Activated CD4-positive, alpha-beta T cell treated with anti-CD3 and anti-CD28 coated beads, Interleukin-2, amount 50 U/mL, for 4 hours (primary cell): ENCODE measurements at regions not wholly inside any gene's neighbourhood (a gene's known extent, or its start where the extent isn't known, plus 50 kb on each side); places are given as distances from the start of the nearest gene placed in this dataset.
"Not testable (repeated sequence)": the region's sequence is repeated elsewhere in the genome, so short reads cannot be mapped to it uniquely, and the experiment has no call there.

Experiments used
- DNase-seq, 2 experiments: peaks; one replicate each; pipeline ENCODE4 v3.0.0-alpha.2; 2020

DNA sequence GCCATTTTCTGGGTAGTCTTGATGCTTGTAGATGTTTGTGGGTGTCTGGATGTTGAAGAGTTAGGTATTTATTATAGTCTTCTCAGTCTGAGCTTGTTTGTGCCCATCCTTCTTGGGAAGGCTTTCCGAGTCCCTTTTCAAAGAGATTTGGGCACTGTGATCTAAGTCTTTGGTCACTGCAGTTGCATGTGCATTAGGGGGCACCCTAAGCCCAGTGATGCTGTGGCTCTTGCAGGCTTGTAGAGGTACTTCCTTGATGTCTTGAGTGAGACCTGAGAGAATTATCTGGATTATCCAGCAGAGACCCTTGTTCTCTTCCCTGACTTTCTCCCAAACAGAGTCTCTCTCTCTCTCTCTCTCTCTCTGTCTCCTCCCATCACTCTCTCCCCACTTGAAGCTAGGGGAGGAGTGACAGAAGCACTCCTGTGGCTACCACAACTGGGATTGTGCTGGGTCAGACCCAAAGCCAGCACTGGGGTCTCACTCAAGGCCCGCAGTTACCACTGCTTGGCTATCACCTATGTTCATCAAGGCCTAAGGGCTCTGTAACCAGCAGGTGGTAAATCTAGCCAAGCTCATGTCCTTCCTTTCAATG lies 68.5 kb downstream of the TMCO5A start:
- DNase-seq, result no peak

DNA sequence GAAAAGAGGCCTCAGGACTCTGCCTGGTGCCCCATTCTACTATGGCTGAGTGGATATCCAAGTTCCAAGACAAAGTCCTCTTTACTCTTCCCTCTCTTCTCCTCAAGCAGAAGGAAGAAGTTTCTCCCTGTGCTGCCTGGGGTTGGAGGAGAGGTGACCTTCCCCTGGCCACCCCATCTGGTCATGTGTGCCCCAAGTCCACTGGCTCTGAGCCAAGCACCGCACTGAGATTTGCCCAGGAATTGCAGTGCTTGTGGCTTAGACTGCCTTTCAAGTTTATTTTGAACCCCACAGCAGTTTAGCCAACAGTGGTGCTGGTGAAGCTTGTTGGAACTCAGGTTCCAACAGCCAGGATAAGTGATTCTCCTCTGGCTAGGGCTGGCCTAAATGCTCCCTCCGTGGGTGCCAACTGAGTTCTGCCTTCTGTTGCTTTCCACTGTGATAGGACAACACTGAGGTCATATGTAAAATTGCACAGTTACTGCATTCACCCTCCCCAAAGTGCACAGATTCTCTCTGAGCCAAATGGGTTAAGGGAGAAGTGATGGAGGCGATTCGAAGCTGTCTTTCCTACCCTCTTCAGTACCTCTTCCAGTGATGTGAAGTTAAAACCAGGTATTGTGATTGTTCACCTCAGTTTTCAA lies 69.9 kb downstream of the TMCO5A start:
- no peak for DNase-seq

DNA sequence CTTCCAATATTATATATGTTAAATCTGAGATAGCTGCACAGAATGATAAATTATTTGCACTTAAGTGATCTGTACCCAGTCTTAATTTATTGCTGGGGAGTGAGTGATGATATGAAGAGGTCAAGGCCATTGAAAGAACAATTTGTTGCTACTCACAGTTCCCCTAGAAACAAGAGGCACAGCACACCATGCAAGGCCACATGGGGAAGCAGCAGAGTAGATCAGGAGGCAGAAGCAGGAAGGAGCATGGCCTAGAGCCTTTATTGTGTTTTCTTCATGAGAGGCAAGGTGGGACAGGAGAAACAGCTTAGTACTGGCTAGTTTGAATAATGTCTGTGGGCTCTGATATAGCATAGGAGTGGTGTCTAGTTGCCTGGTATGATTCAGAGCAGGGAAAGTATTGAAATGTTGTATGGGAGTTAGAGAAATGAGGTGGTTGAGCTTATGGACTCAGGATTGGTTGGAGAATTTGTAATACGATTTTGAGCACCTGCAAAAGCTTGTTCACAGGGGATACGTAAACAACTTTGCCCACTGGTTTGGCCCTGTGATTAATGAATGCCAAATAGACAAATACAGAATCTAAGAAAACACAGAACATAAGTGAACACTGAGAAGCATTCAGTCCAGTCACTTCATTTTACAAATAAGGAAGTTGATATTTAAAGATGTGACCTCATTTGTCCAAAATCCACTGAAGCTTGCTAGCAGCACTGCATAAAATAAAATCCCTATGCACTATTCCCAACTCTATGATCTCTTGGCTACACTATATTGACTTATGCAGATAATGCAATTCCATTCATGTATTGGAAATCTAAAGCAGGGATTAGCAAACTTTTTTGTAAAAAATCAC lies 71.7 kb downstream of the TMCO5A start:
- no peak for DNase-seq

DNA sequence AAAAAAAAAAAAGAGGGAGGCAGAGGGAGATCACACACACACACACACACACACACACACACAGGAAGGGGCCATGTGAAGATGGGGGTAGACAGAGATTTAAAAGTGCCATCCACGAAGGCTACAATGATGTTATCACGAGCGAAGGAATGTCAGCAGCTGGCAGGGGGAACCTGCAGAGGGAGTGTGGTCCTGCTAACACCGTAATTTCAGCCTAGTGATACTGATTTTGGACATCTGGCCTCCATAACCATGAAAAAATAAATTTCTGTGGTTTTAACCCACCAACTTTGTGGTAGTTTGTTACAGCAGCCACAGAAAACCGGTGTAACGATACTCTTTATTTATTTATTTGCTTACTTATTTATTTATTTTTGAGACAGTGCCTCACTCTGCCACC lies 76.0 kb downstream of the TMCO5A start:
- no peak for DNase-seq

DNA sequence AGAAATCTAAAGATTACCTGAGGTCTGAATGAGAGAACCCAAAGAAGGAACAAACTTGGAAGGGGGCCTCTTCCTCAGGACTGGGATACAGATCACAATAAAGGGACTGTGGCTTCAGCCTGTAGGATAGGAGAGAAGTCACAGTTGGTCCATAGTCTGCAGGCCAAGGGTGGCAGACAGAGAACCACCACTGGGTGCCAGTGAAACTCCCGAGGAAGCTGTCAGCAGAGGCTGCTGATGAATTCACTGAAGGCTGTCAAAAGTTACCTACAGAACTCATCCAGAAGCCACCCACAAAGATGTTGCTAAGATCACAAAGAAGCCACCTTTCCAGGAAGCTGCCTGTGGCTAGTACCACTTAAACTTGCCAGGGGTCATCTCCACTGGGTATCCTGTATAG lies 78.5 kb downstream of the TMCO5A start:
- DNase-seq, result no peak

DNA sequence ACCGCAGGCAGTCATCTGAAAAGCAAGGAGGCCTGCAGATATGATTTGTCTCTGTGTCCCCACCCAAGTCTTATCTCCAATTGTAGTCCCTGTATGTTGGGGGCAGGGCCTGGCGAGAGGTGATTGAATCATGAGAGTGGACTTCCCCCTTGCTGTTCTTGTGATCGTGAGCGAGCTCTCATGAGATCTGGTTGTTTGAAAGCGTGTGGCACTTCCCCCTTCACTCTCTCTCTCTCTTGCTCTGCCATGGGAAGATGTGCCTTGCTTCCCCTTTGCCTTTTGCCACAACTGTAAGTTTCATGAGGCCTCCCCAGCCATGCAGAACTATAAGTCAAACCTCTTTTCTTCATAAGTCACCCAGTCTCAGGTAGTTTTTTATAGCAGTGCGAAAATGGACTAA lies 83.3 kb downstream of the TMCO5A start:
- no peak for DNase-seq

DNA sequence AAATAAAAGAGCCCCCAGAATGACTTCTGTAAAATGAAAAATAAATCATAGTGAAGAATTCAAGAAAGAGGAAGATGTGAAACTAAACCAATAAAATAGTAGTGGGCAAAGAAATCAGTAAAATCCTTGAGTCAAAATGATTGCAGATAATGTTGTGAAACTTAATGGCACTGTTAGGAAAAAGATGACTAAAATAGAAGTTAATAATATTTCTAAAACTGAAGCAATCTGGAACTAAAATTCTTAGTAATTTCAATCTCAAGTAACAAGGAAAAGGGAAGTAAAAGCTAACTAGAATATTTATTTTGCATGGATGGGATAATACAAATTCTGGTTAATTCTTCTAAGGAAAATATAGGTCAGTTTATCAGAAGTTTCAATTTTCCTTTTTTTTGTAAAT lies 84.6 kb downstream of the TMCO5A start:
- no peak for DNase-seq

DNA sequence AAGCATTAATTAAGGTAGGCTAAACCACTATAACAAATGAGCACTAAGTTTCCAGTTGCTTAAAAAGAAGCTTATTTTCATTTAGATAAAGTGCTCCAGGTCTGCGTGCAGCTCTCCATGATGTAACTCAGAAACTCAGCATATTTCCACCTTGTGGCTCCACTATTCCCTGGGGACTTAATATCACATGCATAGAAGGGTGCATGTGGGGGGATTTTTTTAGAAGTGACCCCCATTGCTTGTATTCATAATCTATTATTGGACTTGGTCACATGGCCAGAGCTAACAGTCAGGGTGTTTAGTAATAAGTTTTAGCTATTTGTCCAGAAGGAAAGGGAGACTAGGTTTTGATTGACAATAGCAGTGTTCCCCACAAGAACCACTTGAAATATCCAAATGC lies 86.8 kb downstream of the TMCO5A start:
- no peak for DNase-seq

DNA sequence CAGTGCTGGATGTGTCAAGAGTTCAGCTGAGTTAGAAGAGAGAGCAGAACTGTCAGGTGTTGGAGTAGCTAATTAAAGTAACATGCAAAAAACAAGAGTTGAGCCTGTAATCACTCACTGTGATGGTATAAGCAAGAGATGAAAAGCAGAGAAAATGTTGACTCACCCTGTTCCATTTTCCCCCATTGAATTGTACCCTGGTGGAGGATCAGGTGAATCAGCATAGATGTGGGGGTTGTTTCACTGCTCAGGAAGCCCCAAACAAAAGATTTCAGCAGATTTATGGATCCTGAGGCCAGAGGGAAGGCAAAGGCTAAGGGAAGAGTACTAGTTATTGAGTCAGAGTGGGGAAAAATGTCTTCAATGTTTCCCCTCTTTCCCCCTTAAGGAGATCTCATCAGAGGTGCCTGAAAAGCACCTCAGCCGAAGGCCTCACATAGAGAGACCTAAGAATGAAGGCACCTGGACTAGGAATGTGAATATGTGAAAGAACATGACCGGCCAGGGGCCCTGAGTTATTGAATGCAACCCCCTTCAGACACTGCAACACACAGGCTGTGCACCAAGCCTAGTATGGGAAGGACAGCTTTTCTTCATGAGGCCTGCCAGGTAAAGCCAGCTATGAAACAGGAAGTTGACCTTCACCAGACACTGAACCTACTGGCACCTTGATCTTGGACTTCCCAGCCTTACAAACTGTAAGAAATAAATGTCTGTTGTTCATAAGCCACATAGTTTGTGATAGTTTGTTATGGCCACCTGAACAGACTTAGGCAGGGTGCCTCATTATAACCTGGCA lies 90.1 kb downstream of the TMCO5A start:
- no peak for DNase-seq

DNA sequence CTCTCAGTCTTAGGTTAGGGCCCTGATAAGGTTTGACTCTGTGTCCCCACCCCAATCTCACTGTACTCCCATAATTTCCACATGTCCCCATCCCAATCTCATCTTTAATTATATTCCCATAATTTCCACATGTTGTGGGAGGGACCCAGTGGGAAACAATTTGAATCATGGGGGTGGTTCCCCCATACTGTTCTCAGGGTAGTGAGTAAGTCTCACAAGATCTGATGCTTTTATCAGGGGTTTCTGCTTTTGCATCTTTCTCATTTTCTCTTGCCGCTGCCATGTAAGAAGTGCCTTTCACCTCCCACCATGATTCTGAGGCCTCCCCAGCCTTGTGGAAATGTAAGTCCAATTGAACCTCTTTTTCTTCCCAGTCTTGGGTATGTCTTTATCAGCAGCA lies 91.2 kb downstream of the TMCO5A start:
- not testable (repeated sequence) for DNase-seq

DNA sequence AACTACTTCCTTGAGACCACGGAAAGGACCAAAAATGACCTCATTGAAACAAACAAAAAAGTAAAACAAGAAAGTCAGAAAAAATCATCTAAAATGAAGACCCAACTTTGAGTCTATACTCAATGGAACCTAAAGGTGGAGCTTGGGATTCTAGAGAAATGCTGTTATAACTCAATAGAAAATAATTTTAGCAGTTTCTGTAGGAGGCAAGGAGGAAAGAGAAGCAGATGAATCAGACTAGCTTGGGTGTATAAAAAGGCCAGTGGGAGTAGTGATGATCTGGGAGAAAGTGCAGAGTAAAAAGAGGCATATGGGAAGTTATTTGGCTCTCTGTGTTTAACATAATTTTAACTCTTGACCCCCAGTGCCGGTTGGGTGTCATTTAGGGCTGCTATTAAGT lies 94.4 kb downstream of the TMCO5A start:
- no peak for DNase-seq

DNA sequence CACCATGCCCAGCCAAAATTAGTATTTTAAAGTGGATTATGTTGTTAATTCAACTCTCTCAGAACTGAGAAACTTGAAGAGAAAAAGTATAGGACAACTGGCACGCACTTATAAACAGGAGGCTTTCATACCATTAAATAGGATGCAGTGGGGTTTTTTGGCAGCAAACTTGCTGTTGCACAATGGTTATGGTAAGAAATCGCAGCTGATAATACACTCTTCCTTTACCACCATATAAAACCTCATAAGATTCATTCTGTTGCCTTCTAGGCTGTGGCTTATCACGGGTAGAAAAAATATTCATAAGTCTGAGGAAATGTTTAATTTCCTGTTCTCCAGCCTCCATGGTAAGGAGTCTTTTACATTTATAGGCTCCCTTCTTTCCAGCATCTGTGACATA lies 95.3 kb downstream of the TMCO5A start:
- no peak for DNase-seq

DNA sequence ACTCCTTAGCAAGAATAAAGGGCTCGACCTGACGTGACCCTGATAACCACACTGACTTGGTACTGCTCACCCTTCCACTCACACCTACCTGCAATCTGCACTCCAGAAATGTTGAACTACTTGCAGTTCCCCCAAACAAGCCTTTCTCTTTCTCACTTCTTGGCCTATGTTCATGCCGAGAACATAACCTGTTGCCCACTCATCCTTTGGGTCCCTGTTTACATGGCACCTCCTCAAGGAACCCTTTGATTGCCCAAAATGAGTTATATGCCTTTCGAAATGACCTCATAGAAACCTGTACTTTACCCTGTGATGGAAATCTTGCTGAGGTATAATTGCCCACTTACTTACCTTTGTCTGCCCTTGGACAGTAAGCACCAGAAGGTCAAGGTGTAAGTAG lies 96.2 kb downstream of the TMCO5A start:
- no peak for DNase-seq

DNA sequence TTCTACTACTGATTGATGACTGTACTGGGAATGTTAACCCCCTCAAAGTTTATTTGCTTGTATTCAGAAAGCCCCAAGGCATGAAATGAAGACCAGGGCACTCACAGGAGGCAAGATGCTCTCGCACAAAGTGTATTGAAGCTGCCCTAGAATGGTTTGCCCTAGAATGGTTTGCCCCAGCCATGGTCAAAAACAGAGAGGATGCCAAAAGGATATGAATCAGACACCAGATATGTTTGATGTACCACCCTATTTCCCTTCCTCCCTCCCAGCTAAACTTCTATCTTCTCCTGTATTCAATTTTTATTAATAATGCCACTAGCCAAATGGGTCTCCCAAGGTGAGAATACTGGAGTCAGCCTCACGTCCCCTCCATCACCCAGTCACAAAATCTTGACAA lies 101.3 kb downstream of the TMCO5A start:
- no peak for DNase-seq

DNA sequence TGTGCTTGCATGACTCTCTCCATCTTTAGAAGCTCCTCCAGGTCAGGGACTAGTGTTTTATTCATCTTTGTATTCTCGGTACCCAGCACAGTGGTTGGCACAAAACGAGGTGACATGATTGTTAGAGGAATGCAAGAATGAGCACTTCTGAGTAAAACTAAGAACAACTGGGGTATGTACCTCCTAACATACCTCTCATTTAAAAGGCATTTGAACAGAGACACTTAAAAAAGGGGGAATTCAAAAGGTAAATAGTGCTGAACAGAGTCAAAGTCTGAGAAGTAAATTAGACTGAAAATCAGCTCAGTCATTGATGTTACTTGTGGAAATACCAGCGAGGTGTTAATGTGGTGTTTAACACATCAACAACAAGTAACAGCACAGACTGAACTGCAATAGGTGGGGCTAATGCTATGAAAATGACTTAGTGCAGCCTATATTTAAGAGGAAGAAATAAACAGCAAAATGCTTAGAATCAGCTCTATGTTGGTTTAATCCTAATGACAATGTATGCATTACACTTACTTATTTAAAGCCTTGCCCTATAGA lies 102.4 kb downstream of the TMCO5A start:
- DNase-seq, result no peak

DNA sequence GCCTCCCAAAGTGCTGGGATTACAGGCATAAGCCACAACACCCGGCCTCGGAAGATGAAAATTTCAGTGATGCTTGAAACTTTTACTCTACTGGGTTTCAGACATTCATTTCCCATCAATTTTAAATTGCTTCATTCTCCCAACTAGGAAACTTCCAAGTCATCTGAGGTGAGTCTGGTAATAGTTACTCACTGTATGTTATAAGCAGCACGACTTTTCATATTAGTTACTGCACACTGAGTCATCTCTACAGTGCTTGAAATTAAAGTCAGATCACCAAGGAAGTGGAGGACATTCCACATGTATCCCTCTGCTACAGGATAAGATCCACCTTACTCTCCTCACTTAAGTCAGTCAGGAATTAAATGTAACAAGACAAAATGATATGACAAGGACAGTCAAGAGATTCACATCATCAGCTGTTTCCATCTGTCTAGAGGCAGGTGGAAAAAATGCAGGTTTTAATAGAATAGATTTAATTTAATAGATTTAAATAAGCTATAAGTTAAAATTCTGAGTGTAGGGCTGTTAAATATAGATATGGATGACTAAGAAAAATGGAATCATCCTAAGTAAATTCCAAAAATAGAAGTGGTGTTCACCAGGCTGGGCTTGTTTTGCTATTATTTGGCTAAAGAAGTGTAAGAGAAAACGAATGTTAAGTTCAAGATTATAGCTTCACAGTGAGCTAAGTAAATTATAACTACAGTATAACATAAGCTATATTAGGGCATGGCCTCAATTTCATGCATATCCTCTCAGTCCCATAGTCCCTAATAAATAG lies 104.4 kb downstream of the TMCO5A start:
- DNase-seq, result no peak

DNA sequence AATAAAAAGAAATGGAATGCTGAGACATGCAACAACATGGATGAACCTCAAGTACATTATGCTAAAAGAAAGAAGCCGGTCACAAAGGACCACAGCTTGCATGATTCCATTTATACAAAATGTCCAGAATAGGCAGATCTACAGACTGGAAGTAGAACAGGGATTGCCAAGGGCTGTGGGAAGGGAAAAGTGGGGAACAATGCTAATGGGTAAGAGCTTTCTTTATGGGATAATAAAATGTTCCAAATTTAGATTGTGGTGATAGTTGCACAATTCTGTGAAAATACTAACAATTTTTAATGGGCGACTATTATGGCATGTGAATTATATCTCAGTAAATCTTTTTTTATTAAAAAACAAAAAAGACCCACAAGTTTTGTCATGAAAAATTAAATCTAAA lies 106.2 kb downstream of the TMCO5A start:
- DNase-seq, result no peak

DNA sequence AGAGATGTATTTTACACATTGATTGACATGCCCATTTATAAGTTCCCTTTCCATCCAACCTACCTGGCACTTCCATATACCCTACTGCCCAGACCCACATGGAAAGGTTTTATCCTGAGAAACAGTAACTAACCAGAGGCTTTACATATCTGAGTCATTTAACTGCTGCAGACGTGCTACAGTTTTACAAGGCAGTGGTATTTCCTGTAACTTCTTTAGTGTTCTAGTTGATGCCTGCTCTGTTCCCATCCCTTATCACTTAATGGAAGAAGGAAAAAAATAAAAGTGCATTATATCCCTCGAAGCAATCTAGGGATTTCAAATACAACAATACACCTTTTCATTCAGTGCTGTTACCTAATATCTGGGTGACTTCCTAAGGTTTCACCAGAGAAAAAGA lies 107.1 kb downstream of the TMCO5A start:
- DNase-seq, result no peak

DNA sequence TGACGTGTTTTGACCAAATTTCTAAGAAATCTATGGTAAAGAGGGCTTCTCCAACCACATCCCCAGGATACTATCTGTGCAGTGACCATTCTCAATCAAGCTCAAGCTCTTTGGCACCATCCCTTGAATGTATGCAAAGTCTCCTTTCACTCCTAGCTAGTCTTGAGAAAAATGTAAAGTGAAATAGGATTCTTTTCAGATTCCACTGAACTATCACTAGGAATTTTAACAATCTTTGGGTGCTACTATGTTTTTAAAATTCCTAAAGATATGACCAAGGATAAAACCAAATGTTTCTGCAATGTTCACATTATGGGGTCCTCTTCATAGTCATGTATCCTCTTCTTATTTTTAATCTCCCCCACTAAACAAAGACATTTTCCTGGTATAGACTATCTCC lies 107.8 kb downstream of the TMCO5A start:
- DNase-seq, result no peak

DNA sequence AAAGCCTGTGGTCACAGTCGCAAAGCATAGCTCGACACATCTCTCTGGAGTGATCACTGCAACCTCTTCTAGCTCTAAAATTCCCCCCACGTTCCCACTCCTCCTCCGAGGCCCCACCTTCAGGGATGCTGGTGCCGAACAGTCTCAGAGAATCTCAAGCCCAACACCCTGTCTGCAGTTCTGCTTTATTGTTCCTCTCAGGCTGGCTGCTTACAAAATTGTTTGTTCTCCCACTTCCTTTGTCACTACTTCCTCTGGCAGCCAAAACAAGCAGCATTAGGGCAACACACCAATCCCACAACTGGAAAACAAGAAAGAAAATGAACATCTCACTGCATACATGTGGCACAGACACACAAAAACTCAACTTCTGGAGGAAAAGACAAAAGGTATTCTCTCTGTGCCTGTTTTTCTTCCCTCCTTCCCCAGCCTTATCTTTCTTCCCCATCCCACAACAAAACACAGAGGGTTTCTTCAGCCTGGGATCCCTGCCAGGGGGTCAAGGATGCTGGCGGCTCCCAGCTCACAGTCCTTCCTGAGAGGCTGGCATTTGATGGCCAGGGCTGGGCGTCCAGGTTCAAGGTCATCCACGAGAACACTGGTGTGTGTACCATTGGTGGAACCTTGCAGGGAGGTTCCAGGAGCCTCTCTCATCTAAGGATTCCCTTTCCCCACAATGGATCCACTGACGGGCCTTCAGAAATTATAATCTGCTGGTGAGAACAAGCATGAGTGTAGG lies 108.4 kb downstream of the TMCO5A start:
- DNase-seq, result no peak

DNA sequence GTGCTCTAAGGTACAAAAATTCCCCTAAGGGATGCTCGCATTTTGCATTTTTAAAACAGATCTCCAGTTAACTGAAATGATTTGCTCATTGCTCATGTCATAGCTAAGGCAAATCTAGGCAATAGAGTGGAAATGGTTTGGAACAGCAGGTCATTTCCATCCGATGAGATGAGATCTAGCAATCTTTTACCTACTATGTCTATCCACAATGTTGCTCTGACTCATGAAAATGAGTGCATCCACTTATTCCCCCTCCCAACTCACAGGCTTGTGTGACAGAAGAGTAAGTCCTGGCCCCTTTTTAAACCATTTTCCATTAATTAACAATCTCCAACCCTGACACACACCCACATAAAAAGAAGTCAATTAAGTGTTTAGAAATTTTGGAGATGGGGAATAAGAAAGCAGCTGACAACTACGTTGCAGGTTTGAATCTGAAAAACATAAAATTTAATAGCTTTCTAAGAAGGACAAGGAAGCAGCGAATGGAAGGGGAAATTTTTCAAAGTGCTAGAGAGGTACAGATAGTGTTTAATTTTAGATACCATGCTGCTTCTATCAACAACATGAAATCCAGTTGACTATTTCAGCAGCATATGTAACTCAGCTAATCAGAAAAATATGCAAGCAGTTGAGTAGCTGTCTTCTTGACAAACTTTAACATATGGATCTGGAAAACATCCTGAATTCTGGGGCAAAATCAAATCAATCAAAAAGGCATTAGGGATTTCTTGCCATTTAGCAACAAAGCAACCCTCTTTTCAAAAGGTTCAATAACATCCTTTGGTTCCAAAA lies 112.0 kb downstream of the TMCO5A start:
- no peak for DNase-seq
